ENCODE measurements at regions not wholly inside any gene's neighbourhood (a gene's known extent, or its start where the extent isn't known, plus 50 kb on each side); places are given as distances from the start of the nearest gene placed in this dataset.

DNA sequence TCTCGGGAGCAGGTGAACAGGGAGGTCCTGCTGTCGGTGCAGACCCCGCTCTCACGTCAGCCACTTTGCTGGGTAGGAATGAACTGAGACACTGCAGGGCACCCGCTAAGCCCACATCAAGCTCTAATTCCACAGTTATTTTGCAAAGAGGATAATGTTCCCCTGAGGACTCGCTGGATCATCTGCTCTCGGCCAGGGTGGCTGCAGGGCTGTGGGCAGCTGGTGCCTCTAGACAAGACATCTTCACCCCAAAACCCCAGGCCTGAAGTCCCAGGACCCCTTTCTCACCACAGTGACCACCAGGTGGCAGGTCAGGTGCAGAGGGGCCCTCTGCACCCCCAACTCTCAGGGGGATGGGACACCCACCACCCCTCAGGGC lies 135.1 kb upstream of the PPP1R26 start:
- H3K4me3 ChIP-seq (ENCODE audit: control insufficient read depth, low read depth, low read length), result no peak overlapping the region
- TF ChIP-seq, protein P1, sequence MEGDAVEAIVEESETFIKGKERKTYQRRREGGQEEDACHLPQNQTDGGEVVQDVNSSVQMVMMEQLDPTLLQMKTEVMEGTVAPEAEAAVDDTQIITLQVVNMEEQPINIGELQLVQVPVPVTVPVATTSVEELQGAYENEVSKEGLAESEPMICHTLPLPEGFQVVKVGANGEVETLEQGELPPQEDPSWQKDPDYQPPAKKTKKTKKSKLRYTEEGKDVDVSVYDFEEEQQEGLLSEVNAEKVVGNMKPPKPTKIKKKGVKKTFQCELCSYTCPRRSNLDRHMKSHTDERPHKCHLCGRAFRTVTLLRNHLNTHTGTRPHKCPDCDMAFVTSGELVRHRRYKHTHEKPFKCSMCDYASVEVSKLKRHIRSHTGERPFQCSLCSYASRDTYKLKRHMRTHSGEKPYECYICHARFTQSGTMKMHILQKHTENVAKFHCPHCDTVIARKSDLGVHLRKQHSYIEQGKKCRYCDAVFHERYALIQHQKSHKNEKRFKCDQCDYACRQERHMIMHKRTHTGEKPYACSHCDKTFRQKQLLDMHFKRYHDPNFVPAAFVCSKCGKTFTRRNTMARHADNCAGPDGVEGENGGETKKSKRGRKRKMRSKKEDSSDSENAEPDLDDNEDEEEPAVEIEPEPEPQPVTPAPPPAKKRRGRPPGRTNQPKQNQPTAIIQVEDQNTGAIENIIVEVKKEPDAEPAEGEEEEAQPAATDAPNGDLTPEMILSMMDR (IDR thresholded peaks at IDR 0.05; ENCODE audit: control insufficient read depth, insufficient read depth, low read depth, low read length, missing control alignments), result no peak
- DNase-seq (ENCODE audit: low read depth), result no peak

DNA sequence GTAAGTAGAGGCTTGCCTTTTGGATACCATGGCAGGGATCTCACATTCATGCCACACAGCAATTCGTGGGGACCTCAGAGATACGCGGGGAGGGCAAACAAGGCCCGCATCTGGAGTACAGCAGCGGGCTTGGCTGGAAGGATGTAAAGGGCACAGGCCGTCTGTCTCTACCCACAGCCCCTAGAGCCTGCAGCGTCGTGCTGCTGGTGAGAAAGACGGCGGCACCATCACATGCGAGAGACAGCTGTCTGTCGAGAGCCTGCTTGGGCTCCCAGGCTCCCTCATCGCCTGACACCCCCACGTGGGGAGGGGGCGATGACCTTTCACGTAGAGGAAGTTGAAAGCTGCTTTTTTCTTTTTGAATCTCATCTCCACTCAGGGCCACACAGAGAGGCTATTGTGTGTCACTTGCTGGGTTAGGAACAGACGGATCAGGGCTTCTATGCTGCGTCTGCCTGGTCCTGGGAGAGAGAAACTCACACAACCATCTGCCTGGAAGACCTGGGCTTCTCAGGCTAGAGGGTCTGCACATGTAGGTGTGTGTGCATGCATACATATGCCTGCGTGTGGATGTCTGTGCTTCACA lies 134.6 kb upstream of the PPP1R26 start:
- TF ChIP-seq, protein P1 (IDR thresholded peaks at IDR 0.05; ENCODE audit: control insufficient read depth, insufficient read depth, low read depth, low read length, missing control alignments), result no peak
- H3K4me3 ChIP-seq (ENCODE audit: control insufficient read depth, low read depth, low read length), result no peak overlapping the region
- no peak for DNase-seq (ENCODE audit: low read depth)

GRCh38 chr9:135345775-135346433 lies 133.7 kb upstream of the PPP1R26 start:
- no peak for DNase-seq (ENCODE audit: low read depth)
- TF ChIP-seq, protein P1 (IDR thresholded peaks at IDR 0.05; ENCODE audit: control insufficient read depth, insufficient read depth, low read depth, low read length, missing control alignments), result no peak
- no peak overlapping the region for H3K4me3 ChIP-seq (ENCODE audit: control insufficient read depth, low read depth, low read length)

DNA sequence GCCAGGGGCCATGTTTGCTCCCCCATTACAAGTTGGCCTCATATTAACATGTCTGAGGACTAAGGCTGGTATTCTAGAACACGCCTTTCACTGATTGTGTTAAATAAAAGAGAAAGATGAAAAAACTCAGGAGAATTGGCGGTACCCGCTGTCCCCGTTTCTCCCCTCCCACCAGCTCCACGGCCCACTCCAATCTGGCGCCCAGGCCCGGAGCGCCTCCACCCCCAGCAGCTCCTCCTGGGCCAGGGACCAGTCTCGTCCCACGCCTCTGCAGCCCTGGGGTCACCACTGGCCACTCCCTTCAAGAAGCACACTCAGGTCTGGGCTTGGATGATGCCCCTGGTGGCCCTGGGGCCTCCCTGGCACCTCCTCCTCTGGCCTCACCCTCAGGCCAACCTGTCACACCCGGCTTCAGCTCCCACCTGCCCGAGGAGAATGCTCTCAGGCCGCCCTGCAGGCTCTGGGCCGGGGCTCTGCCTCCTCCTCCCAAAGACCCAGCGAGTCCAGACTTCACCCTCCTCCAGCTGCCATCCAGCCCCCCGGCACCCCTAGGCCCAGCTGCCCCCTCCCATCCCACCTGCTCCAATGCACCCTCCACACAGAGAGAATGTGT lies 133.0 kb upstream of the PPP1R26 start:
- TF ChIP-seq, protein P1 (IDR thresholded peaks at IDR 0.05; ENCODE audit: control insufficient read depth, insufficient read depth, low read depth, low read length, missing control alignments), result no peak
- DNase-seq (ENCODE audit: low read depth), result no peak
- no peak overlapping the region for H3K4me3 ChIP-seq (ENCODE audit: control insufficient read depth, low read depth, low read length)

- H3K4me3 ChIP-seq (ENCODE audit: control insufficient read depth, low read depth, low read length), result no peak overlapping the region
- DNase-seq (ENCODE audit: low read depth), result no peak
- TF ChIP-seq, protein P1 (IDR thresholded peaks at IDR 0.05; ENCODE audit: control insufficient read depth, insufficient read depth, low read depth, low read length, missing control alignments), result no peak
Measured at GRCh38 chr9:135347461-135347860, 132.1 kb upstream of the PPP1R26 start.

- no peak for DNase-seq (ENCODE audit: low read depth)
- H3K4me3 ChIP-seq (ENCODE audit: control insufficient read depth, low read depth, low read length), result no peak overlapping the region
- TF ChIP-seq, protein P1 (IDR thresholded peaks at IDR 0.05; ENCODE audit: control insufficient read depth, insufficient read depth, low read depth, low read length, missing control alignments), result no peak
Measured at GRCh38 chr9:135348076-135348787, 131.3 kb upstream of the PPP1R26 start.

Measured in AG09309 (cell line).